ENCODE measurements at regions not wholly inside any gene's neighbourhood (a gene's known extent, or its start where the extent isn't known, plus 50 kb on each side); places are given as distances from the start of the nearest gene placed in this dataset.

DNA sequence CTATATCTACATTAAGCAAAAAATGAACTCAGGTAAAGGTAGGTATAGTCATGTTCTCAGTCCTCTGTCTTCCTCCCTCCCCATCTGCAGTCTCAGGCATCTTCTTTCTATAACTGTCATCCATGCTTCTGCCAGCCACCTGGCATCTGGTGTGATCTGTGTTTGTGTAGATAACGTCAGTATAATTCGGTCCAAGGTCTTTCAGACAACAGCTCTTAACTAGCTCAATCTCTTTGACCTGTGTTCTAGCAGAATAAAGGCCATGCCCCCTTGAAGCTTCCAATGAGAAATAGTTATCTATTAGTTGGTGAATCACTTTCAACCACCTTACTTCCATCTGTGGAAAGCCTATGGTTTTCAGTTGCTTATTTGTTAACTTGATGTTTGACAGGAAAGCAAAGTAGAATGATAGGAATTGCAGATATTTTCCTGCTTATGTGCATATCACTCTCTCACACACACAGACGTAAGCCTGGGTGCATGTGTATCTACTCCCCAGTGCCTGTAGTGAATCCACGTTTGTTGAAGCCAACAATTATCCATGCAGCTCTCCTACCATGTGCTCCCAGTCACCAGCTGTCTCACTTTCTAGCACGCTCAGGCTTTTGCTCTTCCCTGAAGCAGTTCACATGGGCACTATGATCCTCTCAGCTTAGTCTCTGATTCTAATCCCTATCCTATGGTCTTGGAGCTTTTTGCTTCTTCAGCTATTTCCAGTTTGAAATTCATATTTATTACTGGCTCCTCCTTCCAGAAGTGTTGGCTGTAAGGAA is 433.7 kb upstream of the MANEA start:
- TF ChIP-seq ZNF512 (CRISPR knock-in tag; IDR thresholded peaks at IDR 0.05) (no peak), ZFP36 (IDR thresholded peaks at IDR 0.05; ENCODE audit: borderline replicate concordance, low read depth, low read length, partially characterized antibody) (no peak), PAX8 (CRISPR knock-in tag; IDR thresholded peaks at IDR 0.05; ENCODE audit: borderline replicate concordance) (no peak), ARHGAP35 (CRISPR knock-in tag; IDR thresholded peaks at IDR 0.05; ENCODE audit: borderline replicate concordance) (no peak), AKAP8 (CRISPR knock-in tag; IDR thresholded peaks at IDR 0.05) (no peak), EP300 (IDR thresholded peaks at IDR 0.05; ENCODE audit: low read depth in 2 of 2, low read length in 2 of 2) (no peak), EP300 (CRISPR knock-in tag; IDR thresholded peaks at IDR 0.05; ENCODE audit: borderline replicate concordance) (no peak), ZKSCAN8 (CRISPR knock-in tag; IDR thresholded peaks at IDR 0.05; ENCODE audit: borderline replicate concordance) (no peak), GATAD2A (CRISPR knock-in tag; IDR thresholded peaks at IDR 0.05) (no peak), ZBTB38 (CRISPR knock-in tag; IDR thresholded peaks at IDR 0.05) (no peak), MAFF (IDR thresholded peaks at IDR 0.05; ENCODE audit: low read depth, low read length) (no peak), PATZ1 (CRISPR knock-in tag; IDR thresholded peaks at IDR 0.05) (no peak)
- TF ChIP-seq, protein P1, sequence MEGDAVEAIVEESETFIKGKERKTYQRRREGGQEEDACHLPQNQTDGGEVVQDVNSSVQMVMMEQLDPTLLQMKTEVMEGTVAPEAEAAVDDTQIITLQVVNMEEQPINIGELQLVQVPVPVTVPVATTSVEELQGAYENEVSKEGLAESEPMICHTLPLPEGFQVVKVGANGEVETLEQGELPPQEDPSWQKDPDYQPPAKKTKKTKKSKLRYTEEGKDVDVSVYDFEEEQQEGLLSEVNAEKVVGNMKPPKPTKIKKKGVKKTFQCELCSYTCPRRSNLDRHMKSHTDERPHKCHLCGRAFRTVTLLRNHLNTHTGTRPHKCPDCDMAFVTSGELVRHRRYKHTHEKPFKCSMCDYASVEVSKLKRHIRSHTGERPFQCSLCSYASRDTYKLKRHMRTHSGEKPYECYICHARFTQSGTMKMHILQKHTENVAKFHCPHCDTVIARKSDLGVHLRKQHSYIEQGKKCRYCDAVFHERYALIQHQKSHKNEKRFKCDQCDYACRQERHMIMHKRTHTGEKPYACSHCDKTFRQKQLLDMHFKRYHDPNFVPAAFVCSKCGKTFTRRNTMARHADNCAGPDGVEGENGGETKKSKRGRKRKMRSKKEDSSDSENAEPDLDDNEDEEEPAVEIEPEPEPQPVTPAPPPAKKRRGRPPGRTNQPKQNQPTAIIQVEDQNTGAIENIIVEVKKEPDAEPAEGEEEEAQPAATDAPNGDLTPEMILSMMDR (CRISPR knock-in tag; IDR thresholded peaks at IDR 0.05) = no peak
- TF ChIP-seq, protein P2, sequence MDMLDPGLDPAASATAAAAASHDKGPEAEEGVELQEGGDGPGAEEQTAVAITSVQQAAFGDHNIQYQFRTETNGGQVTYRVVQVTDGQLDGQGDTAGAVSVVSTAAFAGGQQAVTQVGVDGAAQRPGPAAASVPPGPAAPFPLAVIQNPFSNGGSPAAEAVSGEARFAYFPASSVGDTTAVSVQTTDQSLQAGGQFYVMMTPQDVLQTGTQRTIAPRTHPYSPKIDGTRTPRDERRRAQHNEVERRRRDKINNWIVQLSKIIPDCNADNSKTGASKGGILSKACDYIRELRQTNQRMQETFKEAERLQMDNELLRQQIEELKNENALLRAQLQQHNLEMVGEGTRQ (IDR thresholded peaks at IDR 0.05; ENCODE audit: low read depth, low read length) = no peak
- TF ChIP-seq, protein P2 (CRISPR knock-in tag; IDR thresholded peaks at IDR 0.05; ENCODE audit: borderline replicate concordance) = no peak
- TF ChIP-seq, protein P3, sequence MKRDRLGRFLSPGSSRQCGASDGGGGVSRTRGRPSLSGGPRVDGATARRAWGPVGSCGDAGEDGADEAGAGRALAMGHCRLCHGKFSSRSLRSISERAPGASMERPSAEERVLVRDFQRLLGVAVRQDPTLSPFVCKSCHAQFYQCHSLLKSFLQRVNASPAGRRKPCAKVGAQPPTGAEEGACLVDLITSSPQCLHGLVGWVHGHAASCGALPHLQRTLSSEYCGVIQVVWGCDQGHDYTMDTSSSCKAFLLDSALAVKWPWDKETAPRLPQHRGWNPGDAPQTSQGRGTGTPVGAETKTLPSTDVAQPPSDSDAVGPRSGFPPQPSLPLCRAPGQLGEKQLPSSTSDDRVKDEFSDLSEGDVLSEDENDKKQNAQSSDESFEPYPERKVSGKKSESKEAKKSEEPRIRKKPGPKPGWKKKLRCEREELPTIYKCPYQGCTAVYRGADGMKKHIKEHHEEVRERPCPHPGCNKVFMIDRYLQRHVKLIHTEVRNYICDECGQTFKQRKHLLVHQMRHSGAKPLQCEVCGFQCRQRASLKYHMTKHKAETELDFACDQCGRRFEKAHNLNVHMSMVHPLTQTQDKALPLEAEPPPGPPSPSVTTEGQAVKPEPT (CRISPR knock-in tag; IDR thresholded peaks at IDR 0.05; ENCODE audit: low read depth) = no peak
